GM03348 (cell line): ENCODE measurements at regions not wholly inside any gene's neighbourhood (a gene's known extent, or its start where the extent isn't known, plus 50 kb on each side); places are given as distances from the start of the nearest gene placed in this dataset.

Experiments
- DNase-seq: peaks from one replicate; pipeline ENCODE4 v3.0.0; 2012; ENCODE audit warnings: low spot score

GRCh38 chr11:95387325-95387724 lies 156.3 kb upstream of the SESN3 start:
- no peak for DNase-seq

DNA sequence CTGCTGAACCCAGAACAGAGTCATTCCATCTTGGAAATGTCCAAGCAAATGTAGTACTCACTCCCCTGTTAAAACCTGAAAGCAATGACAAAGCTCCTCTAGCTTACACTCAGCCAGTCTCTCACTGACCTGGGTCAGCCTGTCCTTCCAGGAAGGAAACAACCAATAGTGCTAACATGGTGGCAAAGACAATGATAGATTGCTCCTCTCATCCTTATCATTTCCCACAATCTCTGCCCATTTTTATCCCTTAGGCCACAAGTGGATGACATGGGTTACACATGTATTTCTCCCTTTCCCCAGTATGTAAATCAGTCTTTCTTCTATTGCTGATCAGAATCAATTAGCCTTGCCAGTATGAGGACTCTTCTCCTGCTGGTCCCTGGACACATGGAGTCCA lies 154.6 kb upstream of the SESN3 start:
- DNase-seq: no peak

- no peak for DNase-seq
Measured at GRCh38 chr11:95379479-95379878, 148.5 kb upstream of the SESN3 start.

- no peak for DNase-seq
Measured at GRCh38 chr11:95378789-95379188, 147.8 kb upstream of the SESN3 start.

DNA sequence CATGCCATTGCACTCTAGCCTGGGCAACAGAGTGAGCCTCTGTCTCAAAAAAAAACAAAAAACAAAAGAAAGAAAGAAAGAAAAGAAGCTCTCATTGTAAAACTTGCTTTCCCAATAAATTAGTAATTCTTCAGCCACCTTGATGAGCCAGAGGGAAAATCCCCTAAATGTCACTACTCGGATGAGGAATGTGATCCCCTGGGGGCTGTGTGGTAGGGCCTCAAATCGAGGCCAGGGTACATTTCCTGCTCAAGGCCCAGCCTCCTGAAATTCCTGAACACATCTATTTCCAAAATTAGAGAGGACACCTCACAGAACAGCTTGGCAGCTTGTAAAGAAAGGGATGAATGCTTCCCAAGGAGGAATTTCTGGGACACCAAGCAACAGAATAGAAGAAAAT lies 147.1 kb upstream of the SESN3 start:
- peak; percentile 18 for DNase-seq

- peak; percentile 82 for DNase-seq
Measured at GRCh38 chr11:95375886-95376285, 144.9 kb upstream of the SESN3 start.

- no peak for DNase-seq
Measured at GRCh38 chr11:95375451-95375850, 144.4 kb upstream of the SESN3 start.

- DNase-seq: no peak
Measured at GRCh38 chr11:95374105-95374504, 143.1 kb upstream of the SESN3 start.

DNA sequence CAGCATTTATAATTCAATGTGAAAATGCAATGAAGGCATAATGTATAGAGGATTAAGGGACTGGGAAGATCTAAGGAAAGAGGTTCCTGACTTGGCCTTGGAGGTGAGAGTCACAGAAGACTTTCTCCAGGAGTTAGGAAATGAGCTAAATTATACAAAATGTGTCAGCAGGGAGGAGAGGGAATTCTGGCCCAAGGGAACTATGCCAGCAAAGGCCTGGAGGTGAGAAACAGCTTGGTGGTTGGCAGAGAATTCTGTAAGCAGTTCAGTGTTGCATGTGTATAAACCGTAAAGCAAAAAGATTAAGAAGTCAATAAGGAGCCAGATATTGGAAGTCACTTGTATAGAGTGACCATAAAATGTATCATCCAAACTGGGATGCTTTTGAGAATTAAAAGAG lies 142.2 kb upstream of the SESN3 start:
- DNase-seq: no peak

DNA sequence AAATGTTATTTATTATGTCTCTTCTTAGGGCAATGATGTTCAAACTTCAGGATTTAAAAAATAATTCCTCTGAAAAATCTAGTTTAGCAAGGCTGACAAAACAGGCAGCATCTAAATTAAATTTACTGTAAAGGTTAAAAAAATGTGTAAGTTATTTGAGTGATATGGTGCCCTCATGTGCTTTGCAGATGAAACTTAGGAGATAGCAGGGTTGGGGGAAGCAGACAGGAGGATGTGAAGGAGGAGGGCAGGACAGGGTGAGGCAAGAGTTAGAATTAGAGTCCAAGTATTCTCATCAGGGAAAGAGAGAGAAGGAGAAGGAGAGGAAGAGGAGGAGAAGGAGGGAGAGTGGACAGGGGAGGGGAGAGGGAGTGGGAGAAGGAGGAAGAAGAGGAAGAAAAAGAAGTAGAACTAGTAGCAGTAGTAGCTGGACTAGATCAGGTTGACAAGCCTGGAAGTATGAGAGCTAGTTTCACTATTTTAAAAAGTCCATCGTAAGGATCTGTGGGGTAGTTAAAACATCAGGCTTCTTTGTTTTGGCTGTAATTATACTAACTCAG lies 141.2 kb upstream of the SESN3 start:
- DNase-seq: no peak

- DNase-seq: no peak
Measured at GRCh38 chr11:95371153-95371552, 140.2 kb upstream of the SESN3 start.

DNA sequence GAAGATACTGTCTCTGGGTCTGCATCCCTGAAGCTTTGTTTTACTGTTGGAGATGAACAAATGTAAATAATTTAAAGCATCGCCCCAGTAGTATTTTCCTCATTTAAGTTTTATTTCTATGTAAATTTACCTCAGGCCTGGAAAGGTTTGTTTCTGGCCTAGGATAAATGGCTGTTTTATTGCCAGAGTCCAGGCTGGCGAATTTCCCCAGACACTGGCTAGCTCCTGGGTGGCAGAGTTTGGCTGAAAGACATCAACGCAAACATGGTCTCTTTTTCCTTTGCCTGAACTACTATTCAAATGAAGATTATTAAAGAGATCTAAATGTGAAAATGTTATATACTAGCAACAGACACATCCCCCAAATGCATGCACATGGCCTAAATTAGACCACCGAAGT lies 136.7 kb upstream of the SESN3 start:
- DNase-seq: no peak

DNA sequence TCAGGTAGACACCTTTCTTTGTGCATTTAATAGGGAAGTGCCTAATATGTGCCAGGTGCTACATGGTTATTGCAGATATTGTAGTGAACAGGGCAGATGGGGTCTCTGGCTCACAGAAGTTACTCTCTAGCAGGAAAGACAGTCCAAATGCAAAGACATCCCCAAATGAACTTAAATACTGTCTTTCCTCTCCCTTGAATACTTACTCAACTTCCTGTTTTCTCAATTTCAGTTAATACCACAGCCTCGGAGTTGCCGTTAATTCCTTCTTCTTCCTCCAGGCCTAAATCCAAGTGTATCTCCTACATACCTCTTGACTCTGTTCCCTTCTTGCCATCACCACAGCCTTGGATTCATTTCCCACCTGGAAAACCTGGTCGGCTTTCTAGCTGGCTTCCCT lies 134.3 kb upstream of the SESN3 start:
- no peak for DNase-seq

DNA sequence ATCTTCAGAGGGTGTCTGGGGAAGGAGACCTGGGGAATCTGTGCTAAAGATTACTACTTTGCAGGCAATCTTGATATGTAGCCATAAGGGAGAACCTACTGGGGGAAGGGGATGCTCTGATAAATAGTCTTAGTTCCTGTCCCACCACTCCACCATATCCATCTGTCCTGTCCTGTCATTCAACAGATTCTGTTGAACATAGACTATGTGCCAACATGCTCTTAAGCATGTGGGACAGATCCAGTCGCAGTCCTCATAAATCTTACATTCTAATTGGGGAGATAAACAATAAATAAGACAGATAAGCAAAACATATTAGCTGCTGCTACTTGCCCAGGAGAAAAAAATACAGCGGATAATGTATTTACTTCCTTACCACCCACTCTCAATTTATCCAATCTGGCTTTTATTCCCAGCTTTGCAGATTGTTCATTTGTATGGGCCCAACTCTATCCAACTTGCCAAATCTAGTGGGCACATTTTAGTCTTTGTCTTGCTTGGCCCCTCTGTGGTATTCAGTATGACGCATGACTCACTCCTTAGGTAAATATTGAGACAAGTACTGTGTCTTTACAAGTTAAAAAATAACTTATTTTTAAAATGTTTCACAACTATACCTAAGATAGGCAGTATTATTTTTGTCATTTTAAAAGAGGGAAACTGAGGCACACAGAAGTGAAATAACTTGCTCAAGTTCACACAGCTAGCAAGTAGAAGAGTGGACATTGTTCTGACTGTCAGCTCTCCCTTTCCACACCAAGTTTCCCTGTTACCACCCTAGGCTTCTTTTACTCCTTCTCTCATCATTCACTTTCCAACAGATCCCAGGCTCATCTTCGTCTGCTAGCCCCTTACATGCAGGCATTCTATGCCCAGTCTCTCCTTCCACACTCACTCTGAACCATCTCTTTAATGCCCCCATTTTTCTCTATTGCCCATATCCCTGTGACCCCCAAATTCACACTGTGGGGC lies 133.6 kb upstream of the SESN3 start:
- no peak for DNase-seq

DNA sequence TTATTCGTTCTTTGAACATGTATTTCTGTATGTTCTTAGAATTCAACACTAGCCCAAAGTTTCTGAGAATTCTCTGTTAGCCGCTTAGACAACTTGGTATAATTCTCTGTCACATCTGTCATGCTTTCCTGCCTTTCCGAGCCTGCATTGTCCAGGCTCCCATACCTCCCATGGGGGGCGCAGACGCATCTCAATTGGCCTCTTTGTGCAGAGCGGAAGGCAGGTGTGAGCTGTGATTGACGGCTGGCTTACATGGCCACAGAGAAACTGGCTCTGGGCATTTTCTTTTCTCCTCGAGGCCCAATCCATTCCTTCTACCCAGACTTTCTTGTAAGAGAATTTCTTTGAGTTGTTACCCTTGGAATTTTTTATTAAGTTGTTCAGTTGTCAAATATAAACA lies 132.7 kb upstream of the SESN3 start:
- no peak for DNase-seq

- DNase-seq: no peak
Measured at GRCh38 chr11:95363164-95363563, 132.2 kb upstream of the SESN3 start.

DNA sequence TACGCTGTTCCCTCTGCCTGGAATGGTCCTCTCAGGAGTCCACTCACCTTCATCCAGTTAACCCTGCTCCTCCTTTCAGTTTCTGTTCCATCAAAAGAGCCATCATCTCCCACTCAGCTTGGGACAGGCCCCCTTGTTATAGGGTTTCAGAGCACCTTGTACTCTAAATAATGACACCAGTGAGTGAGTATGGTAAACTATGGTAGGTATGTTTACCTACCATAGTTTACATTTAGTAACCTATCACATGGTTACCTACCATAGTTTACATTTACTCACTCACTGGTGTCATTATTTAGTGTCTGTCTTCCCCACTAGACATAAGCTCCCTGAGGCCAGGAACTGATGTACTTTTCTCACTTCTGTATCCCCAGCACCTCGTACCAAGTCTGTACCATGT lies 130.2 kb upstream of the SESN3 start:
- DNase-seq: no peak

GRCh38 chr11:95360377-95361075 lies 129.5 kb upstream of the SESN3 start:
- no peak for DNase-seq

DNA sequence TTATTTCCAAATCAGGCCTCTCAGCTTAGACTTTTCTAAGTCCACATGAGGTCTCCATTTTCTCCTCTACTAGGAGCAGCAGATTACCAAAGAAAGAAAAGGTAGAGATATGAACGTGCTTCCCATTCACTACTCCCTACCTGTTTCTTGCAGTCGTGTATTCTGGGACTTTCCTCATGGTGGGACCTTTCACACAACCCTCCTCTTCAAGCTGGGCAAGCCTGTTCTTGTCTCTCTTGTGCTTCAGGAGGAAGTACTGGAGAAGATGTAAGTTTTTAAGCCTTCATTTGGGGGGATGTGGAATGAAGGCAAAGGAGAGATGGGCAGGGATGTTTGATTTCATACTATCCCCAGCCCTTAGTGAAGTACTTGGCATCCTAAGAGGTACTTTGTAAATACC lies 128.8 kb upstream of the SESN3 start:
- no peak for DNase-seq

DNA sequence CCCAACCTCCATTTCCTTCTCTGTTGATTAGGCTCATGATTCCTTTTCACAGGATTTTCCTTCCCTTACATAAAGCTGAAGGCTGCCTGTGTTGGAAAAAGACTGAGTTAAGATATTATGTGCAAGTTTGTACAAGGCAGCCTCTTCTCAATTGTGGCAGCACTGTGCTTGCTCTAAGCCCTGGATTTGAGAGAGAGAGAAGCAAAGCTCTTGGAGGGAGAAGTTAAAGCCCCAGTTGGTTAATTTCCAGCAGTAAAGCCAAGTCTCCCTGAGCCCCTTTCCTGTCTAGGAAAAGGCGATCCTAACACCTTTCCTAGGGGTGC lies 128.3 kb upstream of the SESN3 start:
- DNase-seq: no peak

DNA sequence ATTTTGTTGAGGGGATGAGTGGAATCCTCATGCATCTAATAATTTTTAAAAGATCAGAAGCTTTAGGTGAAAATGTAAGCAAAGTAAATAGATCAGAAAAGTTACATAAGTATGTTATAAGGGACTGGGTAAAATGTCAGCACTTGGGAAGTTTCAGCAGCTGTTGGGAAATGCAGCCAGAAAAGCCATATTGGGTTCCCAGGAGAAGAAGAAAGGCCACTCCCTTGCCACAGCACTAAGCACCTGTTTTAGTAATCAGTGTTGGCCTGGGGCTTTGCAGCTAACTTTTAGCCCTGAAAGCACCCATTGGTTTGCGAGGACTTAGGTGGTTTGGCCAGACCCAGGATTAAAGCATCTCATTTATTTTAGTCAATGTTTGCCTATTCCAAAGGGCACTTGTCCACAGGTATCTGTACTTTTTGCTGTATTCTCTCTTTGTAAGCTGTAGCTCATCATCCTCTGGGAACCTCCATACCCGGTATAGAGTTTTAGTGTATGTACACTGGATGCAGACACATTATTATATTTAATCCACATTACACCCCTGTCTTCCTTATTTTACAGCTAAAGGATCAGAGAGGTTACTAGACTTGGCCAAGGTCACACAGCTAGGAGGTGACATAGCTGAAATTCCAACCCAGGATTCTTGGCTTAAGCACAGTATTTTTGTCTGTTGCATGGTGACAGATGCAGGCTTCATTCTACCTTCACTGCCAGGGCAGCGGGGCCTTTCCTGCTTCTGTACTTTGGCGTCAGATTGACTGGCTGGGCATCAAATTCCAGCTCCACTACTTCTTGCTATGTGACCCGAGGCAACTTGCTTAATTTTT lies 127.7 kb upstream of the SESN3 start:
- no peak for DNase-seq

DNA sequence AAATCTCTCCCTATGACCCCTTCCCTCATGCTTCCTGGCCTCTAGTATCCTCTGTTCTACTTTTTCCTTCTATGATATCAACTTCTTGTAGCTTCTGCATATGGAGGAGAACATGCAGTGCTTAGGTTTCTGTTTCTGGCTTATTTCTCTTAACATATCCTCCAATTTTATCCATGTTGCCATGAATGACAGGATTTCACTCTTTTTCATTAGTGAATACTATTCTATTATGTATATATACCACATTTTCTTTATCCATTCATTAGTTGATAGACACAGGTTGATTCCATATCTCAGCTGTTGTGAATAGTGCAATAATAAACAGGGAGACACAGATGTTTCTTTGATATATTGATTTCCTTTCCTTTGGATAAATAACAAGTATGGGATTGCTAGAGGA lies 123.3 kb upstream of the SESN3 start:
- DNase-seq: no peak
